H9 (cell line): ENCODE measurements at regions not wholly inside any gene's neighbourhood (a gene's known extent, or its start where the extent isn't known, plus 50 kb on each side); places are given as distances from the start of the nearest gene placed in this dataset.

Experiments used
- DNase-seq: peaks from one replicate; pipeline ENCODE4 v3.0.0-alpha.2; 2017
- H2AFZ ChIP-seq: one replicate; pipeline ENCODE4 v1.6.1; 2013; ENCODE audit warnings: mild to moderate bottlenecking, low read length, control low read depth, moderate library complexity
- H2AK5ac ChIP-seq: 2 replicates; pipeline ENCODE4 v1.6.1; 2013; ENCODE audit warnings: low read length, control low read depth, mixed read lengths; ENCODE audit not compliant: insufficient read length
- H2BK120ac ChIP-seq: one replicate; pipeline ENCODE4 v1.6.1; 2013; ENCODE audit warnings: low read depth, mild to moderate bottlenecking, low read length, control low read depth, inconsistent platforms; ENCODE audit not compliant: poor library complexity, severe bottlenecking
- H2BK12ac ChIP-seq: 2 replicates; pipeline ENCODE4 v1.6.1; 2013; ENCODE audit warnings: low read length, control low read depth, mixed read lengths, low read depth; ENCODE audit not compliant: insufficient read length
- H2BK15ac ChIP-seq: 2 replicates; pipeline ENCODE4 v1.6.1; 2013; ENCODE audit warnings: low read depth, low read length, control low read depth
- H2BK20ac ChIP-seq: one replicate; pipeline ENCODE4 v1.6.1; 2013; ENCODE audit warnings: low read depth, mild to moderate bottlenecking, low read length, control low read depth, inconsistent platforms; ENCODE audit not compliant: poor library complexity, severe bottlenecking
- H2BK5ac ChIP-seq: 2 replicates; pipeline ENCODE4 v1.6.1; 2013; ENCODE audit warnings: low read length, control low read depth, mixed read lengths; ENCODE audit not compliant: insufficient read length
- H3K14ac ChIP-seq: 2 replicates; pipeline ENCODE4 v1.6.1; 2013; ENCODE audit warnings: low read length, control low read depth; ENCODE audit not compliant: insufficient read depth
- H3K18ac ChIP-seq: 2 replicates; pipeline ENCODE4 v1.6.1; 2013; ENCODE audit warnings: low read depth, mild to moderate bottlenecking, mixed read lengths, low read length, control low read depth; ENCODE audit not compliant: insufficient read length
- H3K23ac ChIP-seq: 2 replicates; pipeline ENCODE4 v1.6.1; 2013; ENCODE audit warnings: low read length, control low read depth, mixed read lengths, low read depth; ENCODE audit not compliant: insufficient read length
- H3K23me2 ChIP-seq: 2 replicates; pipeline ENCODE4 v1.6.1; 2013; ENCODE audit warnings: low read depth, mild to moderate bottlenecking, mixed read lengths, low read length, control low read depth; ENCODE audit not compliant: insufficient read length, poor library complexity, severe bottlenecking
- H3K27ac ChIP-seq: 2 replicates; pipeline ENCODE4 v1.5.1; 2013; ENCODE audit warnings: low read length, control low read depth, mixed read lengths, low read depth; ENCODE audit not compliant: insufficient read length
- H3K27me3 ChIP-seq: 2 replicates; pipeline ENCODE4 v1.6.1; 2013; ENCODE audit warnings: low read length, control low read depth, inconsistent platforms; ENCODE audit not compliant: insufficient read depth
- H3K4ac ChIP-seq: 2 replicates; pipeline ENCODE4 v1.6.1; 2013; ENCODE audit warnings: low read depth, mild to moderate bottlenecking, control low read depth, inconsistent platforms, low read length, moderate library complexity
- H3K4me1 ChIP-seq: 2 replicates; pipeline ENCODE4 v1.6.1; 2013; ENCODE audit warnings: low read length, control low read depth, inconsistent platforms; ENCODE audit not compliant: insufficient read depth
- H3K4me2 ChIP-seq: 2 replicates; pipeline ENCODE4 v1.6.1; 2013; ENCODE audit warnings: low read length, control low read depth, mixed read lengths; ENCODE audit not compliant: insufficient read length, insufficient read depth
- H3K56ac ChIP-seq: 2 replicates; pipeline ENCODE4 v1.6.1; 2013; ENCODE audit warnings: low read depth, mild to moderate bottlenecking, mixed read lengths, low read length, control low read depth; ENCODE audit not compliant: insufficient read length
- H3K79me1 ChIP-seq: 2 replicates; pipeline ENCODE4 v1.6.1; 2013; ENCODE audit warnings: low read depth, mild to moderate bottlenecking, moderate library complexity, low read length, control low read depth, inconsistent platforms; ENCODE audit not compliant: insufficient read depth, poor library complexity, severe bottlenecking
- H3K79me2 ChIP-seq: 2 replicates; pipeline ENCODE4 v1.6.1; 2013; ENCODE audit warnings: low read length, control low read depth, inconsistent platforms; ENCODE audit not compliant: insufficient read depth
- H3K9ac ChIP-seq: 2 replicates; pipeline ENCODE4 v1.6.1; 2013; ENCODE audit warnings: low read length, control low read depth, mixed read lengths; ENCODE audit not compliant: insufficient read length; ENCODE audit errors: extremely low read depth
- H3K9me3 ChIP-seq: one replicate; pipeline ENCODE4 v1.6.1; 2013; ENCODE audit warnings: low read depth, low read length, inconsistent platforms; ENCODE audit not compliant: control insufficient read depth
- H3T11ph ChIP-seq: one replicate; pipeline ENCODE4 v1.6.1; 2013; ENCODE audit warnings: mild to moderate bottlenecking, low read length, control low read depth, inconsistent platforms
- H4K20me1 ChIP-seq: one replicate; pipeline ENCODE4 v1.6.1; 2013; ENCODE audit not compliant: control insufficient read depth, insufficient read length, insufficient read depth
- H4K5ac ChIP-seq: 2 replicates; pipeline ENCODE4 v1.6.1; 2013; ENCODE audit warnings: low read depth, mild to moderate bottlenecking, mixed read lengths, low read length, control low read depth; ENCODE audit not compliant: insufficient read length
- H4K8ac ChIP-seq: replicated peaks from 2 replicates; pipeline ENCODE4 v1.6.1; 2013; ENCODE audit warnings: low read length, control low read depth, mixed read lengths, low read depth; ENCODE audit not compliant: insufficient read length
- H4K91ac ChIP-seq: 2 replicates; pipeline ENCODE4 v1.6.1; 2013; ENCODE audit warnings: low read depth, mild to moderate bottlenecking, moderate library complexity, mixed read lengths, low read length, control low read depth; ENCODE audit not compliant: insufficient read length
- H3K27ac Mint-ChIP-seq, 3 experiments: 2 replicates in 2 of 3; 3 replicates in 1 of 3; pipeline ENCODE4 v1.8.0; 2020 to 2021; ENCODE audit warnings: mixed read lengths in 3 of 3, mild to moderate bottlenecking in 1 of 3, moderate library complexity in 1 of 3
- H3K27me3 Mint-ChIP-seq: 2 replicates; pipeline ENCODE4 v1.8.0; 2021; ENCODE audit warnings: low read depth, mild to moderate bottlenecking, moderate library complexity, mixed read lengths
- H3K36me3 Mint-ChIP-seq, 3 experiments: 2 replicates in 2 of 3; 3 replicates in 1 of 3; pipeline ENCODE4 v1.8.0; 2020 to 2021; ENCODE audit warnings: low read depth in 3 of 3, mixed read lengths in 3 of 3; ENCODE audit not compliant: insufficient read depth in 1 of 3
- H3K4me1 Mint-ChIP-seq, 2 experiments: 2 replicates each; pipeline ENCODE4 v1.8.0; 2020; ENCODE audit warnings: mixed read lengths in 2 of 2
- H3K4me3 Mint-ChIP-seq, 2 experiments: 2 replicates in 1 of 2; 3 replicates in 1 of 2; pipeline ENCODE4 v1.8.0; 2020 to 2021; ENCODE audit warnings: mild to moderate bottlenecking in 2 of 2, mixed read lengths in 2 of 2, moderate library complexity in 1 of 2
- H3K9me3 Mint-ChIP-seq, 2 experiments: 2 replicates in 1 of 2; 3 replicates in 1 of 2; pipeline ENCODE4 v1.8.0; 2020; ENCODE audit warnings: mild to moderate bottlenecking in 2 of 2, mixed read lengths in 2 of 2, moderate library complexity in 1 of 2
- CTCF ChIP-seq: fragments of 200-600 bp; sonication (generic); conservative IDR thresholded peaks from 3 replicates; pipeline ENCODE4 v1.8.0; 2021; ENCODE audit warnings: antibody characterized with exemption, mild to moderate bottlenecking
- WGBS: extraction: QIAGEN DNeasy Blood & Tissue Kit; methylation state at CpG from one replicate; pipeline ENCODE4 v1.1.7; 2013; ENCODE audit warnings: missing lambda C conversion rate, low lambda C conversion rate, mixed read lengths; ENCODE audit not compliant: insufficient read length; ENCODE audit errors: extremely low coverage; 5-methylcytosine and 5-hydroxymethylcytosine counted together

GRCh38 chr3:139728414-139728813 is 50.6 kb upstream of the NMNAT3 start:
- peaks cover 2% of the 10 kb centered on the region; the same call in 1 of the 2 replicates for H3K27me3 Mint-ChIP-seq
- no peak overlapping the region for H3K9ac ChIP-seq
- H4K8ac ChIP-seq = no peak overlapping the region
- no peak overlapping the region for H3K27ac ChIP-seq
- H2AFZ ChIP-seq = no peak overlapping the region
- no peak for DNase-seq
- no peaks in the 10 kb centered on the region for H4K20me1 ChIP-seq
- H3K27me3 ChIP-seq = no peaks in the 10 kb centered on the region
- H2BK15ac ChIP-seq = no peak overlapping the region
- no peak overlapping the region for H3K4me2 ChIP-seq
- no peaks in the 10 kb centered on the region; a peak in 1 of 7 replicates for H3K36me3 Mint-ChIP-seq
- no peak overlapping the region for H3T11ph ChIP-seq
- no peak overlapping the region for H3K56ac ChIP-seq
- H3K27ac Mint-ChIP-seq = no peak overlapping the region
- no peak overlapping the region for H4K91ac ChIP-seq
- H2BK120ac ChIP-seq = no peak overlapping the region
- no peaks in the 10 kb centered on the region for H3K79me2 ChIP-seq
- H3K4me1 Mint-ChIP-seq = no peaks in the 10 kb centered on the region
- no peak overlapping the region for H2BK12ac ChIP-seq
- H3K18ac ChIP-seq = no peak overlapping the region
- no peaks in the 10 kb centered on the region for H3K4me1 ChIP-seq
- WGBS = no CpG with 5 or more reads among the region's 5 CpGs
- no peak overlapping the region for H3K14ac ChIP-seq
- no peak for TF ChIP-seq CTCF
- H2BK5ac ChIP-seq = no peak overlapping the region
- no peaks in the 10 kb centered on the region for H3K79me1 ChIP-seq
- H2BK20ac ChIP-seq = no peak overlapping the region
- H3K23me2 ChIP-seq = no peaks in the 10 kb centered on the region
- no peak overlapping the region for H3K4me3 Mint-ChIP-seq
- H3K4ac ChIP-seq = no peak overlapping the region
- no peaks in the 10 kb centered on the region for H3K9me3 ChIP-seq
- H3K23ac ChIP-seq = no peak overlapping the region
- no peak overlapping the region for H2AK5ac ChIP-seq
- H3K9me3 Mint-ChIP-seq = no peaks in the 10 kb centered on the region
- H4K5ac ChIP-seq = no peak overlapping the region
